Fibroblast of lung (primary cell): ENCODE measurements at regions not wholly inside any gene's neighbourhood (a gene's known extent, or its start where the extent isn't known, plus 50 kb on each side); places are given as distances from the start of the nearest gene placed in this dataset.

Source experiments
- EZH2 ChIP-seq: IDR thresholded peaks from 2 replicates; pipeline ENCODE4 v1.5.1; 2012; ENCODE audit warnings: low read length, control low read depth, mild to moderate bottlenecking; ENCODE audit errors: missing control alignments
- TF ChIP-seq, protein P1 (sequence below), 2 donors: IDR thresholded peaks in 1 of 2; conservative IDR thresholded peaks in 1 of 2; 1 replicate in 1 of 2; 2 replicates in 1 of 2; pipeline ENCODE4 v1.5.1; 2011 to 2012; ENCODE audit warnings: low read length in 2 of 2, control low read depth in 1 of 2, inconsistent platforms in 1 of 2, low read depth in 1 of 2, mild to moderate bottlenecking in 1 of 2

- TF ChIP-seq, protein P1, sequence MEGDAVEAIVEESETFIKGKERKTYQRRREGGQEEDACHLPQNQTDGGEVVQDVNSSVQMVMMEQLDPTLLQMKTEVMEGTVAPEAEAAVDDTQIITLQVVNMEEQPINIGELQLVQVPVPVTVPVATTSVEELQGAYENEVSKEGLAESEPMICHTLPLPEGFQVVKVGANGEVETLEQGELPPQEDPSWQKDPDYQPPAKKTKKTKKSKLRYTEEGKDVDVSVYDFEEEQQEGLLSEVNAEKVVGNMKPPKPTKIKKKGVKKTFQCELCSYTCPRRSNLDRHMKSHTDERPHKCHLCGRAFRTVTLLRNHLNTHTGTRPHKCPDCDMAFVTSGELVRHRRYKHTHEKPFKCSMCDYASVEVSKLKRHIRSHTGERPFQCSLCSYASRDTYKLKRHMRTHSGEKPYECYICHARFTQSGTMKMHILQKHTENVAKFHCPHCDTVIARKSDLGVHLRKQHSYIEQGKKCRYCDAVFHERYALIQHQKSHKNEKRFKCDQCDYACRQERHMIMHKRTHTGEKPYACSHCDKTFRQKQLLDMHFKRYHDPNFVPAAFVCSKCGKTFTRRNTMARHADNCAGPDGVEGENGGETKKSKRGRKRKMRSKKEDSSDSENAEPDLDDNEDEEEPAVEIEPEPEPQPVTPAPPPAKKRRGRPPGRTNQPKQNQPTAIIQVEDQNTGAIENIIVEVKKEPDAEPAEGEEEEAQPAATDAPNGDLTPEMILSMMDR (conservative IDR thresholded peaks at IDR 0.05 in 1 of 2, IDR thresholded peaks at IDR 0.05 in 1 of 2; ENCODE audit: low read depth in 1 of 2, low read length in 2 of 2): no peak
- TF ChIP-seq EZH2: no peak
Measured at GRCh38 chr2:182597570-182598295, 118.3 kb upstream of the DNAJC10 start.
